ENCODE measurements at regions not wholly inside any gene's neighbourhood (a gene's known extent, or its start where the extent isn't known, plus 50 kb on each side); places are given as distances from the start of the nearest gene placed in this dataset.
"Not testable (repeated sequence)": the region's sequence is repeated elsewhere in the genome, so short reads cannot be mapped to it uniquely, and the experiment has no call there.

DNA sequence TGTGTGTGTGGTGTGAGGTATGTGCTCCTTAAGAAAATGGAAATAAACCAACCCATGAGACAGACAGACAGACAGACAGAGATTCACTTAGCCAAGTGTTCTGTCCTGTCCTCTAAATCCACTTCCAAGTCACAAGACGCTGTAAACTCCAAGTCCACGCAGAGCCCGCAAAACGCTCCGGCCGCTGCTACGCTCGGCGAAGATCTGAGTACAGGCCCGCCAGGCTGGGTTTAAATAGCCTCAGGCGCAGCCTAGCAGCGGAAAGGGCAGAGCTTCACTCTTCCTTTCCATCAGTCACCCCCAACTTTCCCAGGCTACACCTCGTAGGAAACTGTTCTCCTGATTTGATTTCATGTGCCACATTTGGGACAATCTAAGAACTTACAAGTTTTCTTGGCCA is 741.5 kb upstream of the DEFB115 start:
- H3K27ac ChIP-seq (ENCODE audit: low read depth in 1 of 2, low read length in 2 of 2); H3K36me3 ChIP-seq (ENCODE audit: control insufficient read depth in 4 of 4, insufficient read depth in 3 of 4, low read depth in 1 of 4, low read length in 3 of 4); H3K9me3 ChIP-seq (ENCODE audit: control insufficient read depth in 4 of 4, low read length in 3 of 4); DNase-seq (ENCODE audit: low spot score); H3K4me1 ChIP-seq (ENCODE audit: control insufficient read depth in 4 of 4, insufficient read depth in 4 of 4, low read length in 3 of 4); H3K9ac ChIP-seq (ENCODE audit: low read depth in 1 of 2, low read length in 2 of 2); H3K4me3 ChIP-seq (ENCODE audit: low read depth in 1 of 3, low read length in 3 of 3); H3K27me3 ChIP-seq (ENCODE audit: control insufficient read depth in 4 of 4, insufficient read depth in 4 of 4, low read length in 3 of 4): not testable (repeated sequence)
- WGBS, result 88% methylated on average over 13 of the region's 13 CpGs

DNA sequence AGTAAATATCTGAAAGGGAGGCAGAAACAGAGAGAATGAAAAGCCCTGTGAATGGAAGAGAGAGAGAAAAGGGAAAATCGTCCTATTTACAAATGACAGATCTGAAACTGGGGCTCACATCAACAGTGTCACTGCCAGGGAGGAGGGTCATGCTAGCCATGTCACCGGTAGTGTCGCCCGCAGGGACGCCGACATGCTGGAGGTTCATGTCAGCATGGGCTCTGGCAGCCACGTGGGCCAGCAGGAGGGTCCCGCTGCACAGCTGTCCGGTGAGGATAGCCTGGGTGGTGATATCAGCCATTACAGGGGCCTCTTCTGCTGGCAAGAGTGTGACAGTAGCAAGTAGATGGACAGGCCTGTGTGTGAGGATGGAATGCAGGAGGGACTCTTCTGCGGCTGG is 738.6 kb upstream of the DEFB115 start:
- H3K4me3 ChIP-seq (ENCODE audit: low read depth in 1 of 3, low read length in 3 of 3); H3K27ac ChIP-seq (ENCODE audit: low read depth in 1 of 2, low read length in 2 of 2); H3K4me1 ChIP-seq (ENCODE audit: control insufficient read depth in 4 of 4, insufficient read depth in 4 of 4, low read length in 3 of 4); H3K27me3 ChIP-seq (ENCODE audit: control insufficient read depth in 4 of 4, insufficient read depth in 4 of 4, low read length in 3 of 4); H3K9ac ChIP-seq (ENCODE audit: low read depth in 1 of 2, low read length in 2 of 2); H3K9me3 ChIP-seq (ENCODE audit: control insufficient read depth in 4 of 4, low read length in 3 of 4); DNase-seq (ENCODE audit: low spot score); H3K36me3 ChIP-seq (ENCODE audit: control insufficient read depth in 4 of 4, insufficient read depth in 3 of 4, low read depth in 1 of 4, low read length in 3 of 4): not testable (repeated sequence)
- WGBS, result 90% methylated on average over 10 of the region's 10 CpGs

DNA sequence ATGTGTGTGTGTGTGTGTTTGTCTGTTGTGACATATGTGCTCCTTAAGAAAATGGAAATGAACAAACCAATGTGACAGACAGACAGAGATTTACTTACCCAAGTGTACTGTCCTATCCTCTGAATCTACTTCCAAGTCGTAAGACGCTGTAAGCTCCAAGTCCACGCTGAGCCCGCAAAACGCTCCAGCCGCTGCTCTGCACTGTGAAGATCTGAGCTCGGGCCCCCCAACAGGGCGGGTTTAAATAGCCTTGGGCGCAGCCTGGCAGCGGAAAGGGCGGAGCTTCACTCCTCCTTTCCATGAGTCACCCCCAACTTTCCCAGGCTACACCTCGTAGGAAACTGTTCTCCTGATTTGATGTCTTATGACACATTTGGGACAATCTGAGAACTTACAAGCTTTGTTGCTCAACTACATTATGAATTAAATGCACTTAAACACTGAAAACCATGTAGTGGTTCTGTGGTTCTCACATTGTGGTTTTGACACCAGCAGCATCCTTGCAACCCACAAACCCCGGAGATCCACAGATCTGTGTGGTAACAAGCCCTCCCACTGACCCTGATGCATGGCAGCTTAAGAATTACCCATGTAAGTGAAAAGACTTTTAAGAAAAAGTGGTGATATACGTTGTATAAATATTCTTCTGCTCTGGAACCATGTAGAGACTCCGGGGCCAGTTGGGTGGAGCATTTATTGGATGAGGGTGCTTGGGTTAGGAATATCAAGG is 735.6 kb upstream of the DEFB115 start:
- not testable (repeated sequence) for H3K27ac ChIP-seq (ENCODE audit: low read depth in 1 of 2, low read length in 2 of 2); H3K27me3 ChIP-seq (ENCODE audit: control insufficient read depth in 4 of 4, insufficient read depth in 4 of 4, low read length in 3 of 4); DNase-seq (ENCODE audit: low spot score); H3K4me1 ChIP-seq (ENCODE audit: control insufficient read depth in 4 of 4, insufficient read depth in 4 of 4, low read length in 3 of 4); H3K36me3 ChIP-seq (ENCODE audit: control insufficient read depth in 4 of 4, insufficient read depth in 3 of 4, low read depth in 1 of 4, low read length in 3 of 4); H3K4me3 ChIP-seq (ENCODE audit: low read depth in 1 of 3, low read length in 3 of 3); H3K9me3 ChIP-seq (ENCODE audit: control insufficient read depth in 4 of 4, low read length in 3 of 4); H3K9ac ChIP-seq (ENCODE audit: low read depth in 1 of 2, low read length in 2 of 2)
- 82% methylated on average over 15 of the region's 15 CpGs for WGBS

GRCh38 chr20:30524155-30524554 is 733.3 kb upstream of the DEFB115 start:
- H3K36me3 ChIP-seq (ENCODE audit: control insufficient read depth in 4 of 4, insufficient read depth in 3 of 4, low read depth in 1 of 4, low read length in 3 of 4); H3K9me3 ChIP-seq (ENCODE audit: control insufficient read depth in 4 of 4, low read length in 3 of 4); DNase-seq (ENCODE audit: low spot score); H3K4me1 ChIP-seq (ENCODE audit: control insufficient read depth in 4 of 4, insufficient read depth in 4 of 4, low read length in 3 of 4); H3K9ac ChIP-seq (ENCODE audit: low read depth in 1 of 2, low read length in 2 of 2); H3K27me3 ChIP-seq (ENCODE audit: control insufficient read depth in 4 of 4, insufficient read depth in 4 of 4, low read length in 3 of 4); H3K4me3 ChIP-seq (ENCODE audit: low read depth in 1 of 3, low read length in 3 of 3); H3K27ac ChIP-seq (ENCODE audit: low read depth in 1 of 2, low read length in 2 of 2): not testable (repeated sequence)
- WGBS, result 82% methylated on average over 4 of the region's 4 CpGs

DNA sequence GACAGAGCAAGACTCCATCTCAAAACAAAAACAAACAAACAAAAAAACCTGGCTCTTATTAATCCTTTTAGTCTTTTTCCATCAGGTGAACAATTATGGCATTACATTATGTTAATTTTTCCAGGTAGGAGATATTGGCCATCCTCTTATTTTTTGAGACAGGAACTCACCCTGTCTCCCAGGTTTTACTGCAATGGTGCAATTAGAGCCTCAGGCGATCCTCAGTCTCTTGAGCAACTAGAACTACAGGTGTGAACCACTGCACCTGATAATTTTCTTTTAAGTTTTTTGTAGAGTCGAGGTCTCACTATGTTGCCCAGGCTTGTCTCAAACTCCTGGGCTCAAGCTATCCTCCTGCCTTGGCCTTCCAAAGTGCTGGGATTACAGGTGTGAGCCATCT is 732.7 kb upstream of the DEFB115 start:
- not testable (repeated sequence) for H3K27ac ChIP-seq (ENCODE audit: low read depth in 1 of 2, low read length in 2 of 2); H3K36me3 ChIP-seq (ENCODE audit: control insufficient read depth in 4 of 4, insufficient read depth in 3 of 4, low read depth in 1 of 4, low read length in 3 of 4); H3K9me3 ChIP-seq (ENCODE audit: control insufficient read depth in 4 of 4, low read length in 3 of 4); H3K27me3 ChIP-seq (ENCODE audit: control insufficient read depth in 4 of 4, insufficient read depth in 4 of 4, low read length in 3 of 4); DNase-seq (ENCODE audit: low spot score); H3K9ac ChIP-seq (ENCODE audit: low read depth in 1 of 2, low read length in 2 of 2); H3K4me1 ChIP-seq (ENCODE audit: control insufficient read depth in 4 of 4, insufficient read depth in 4 of 4, low read length in 3 of 4); H3K4me3 ChIP-seq (ENCODE audit: low read depth in 1 of 3, low read length in 3 of 3)
- 23% methylated on average over 2 of the region's 2 CpGs for WGBS

- not testable (repeated sequence) for DNase-seq (ENCODE audit: low spot score); H3K27me3 ChIP-seq (ENCODE audit: control insufficient read depth in 4 of 4, insufficient read depth in 4 of 4, low read length in 3 of 4); H3K4me1 ChIP-seq (ENCODE audit: control insufficient read depth in 4 of 4, insufficient read depth in 4 of 4, low read length in 3 of 4); H3K36me3 ChIP-seq (ENCODE audit: control insufficient read depth in 4 of 4, insufficient read depth in 3 of 4, low read depth in 1 of 4, low read length in 3 of 4); H3K27ac ChIP-seq (ENCODE audit: low read depth in 1 of 2, low read length in 2 of 2); H3K4me3 ChIP-seq (ENCODE audit: low read depth in 1 of 3, low read length in 3 of 3); H3K9ac ChIP-seq (ENCODE audit: low read depth in 1 of 2, low read length in 2 of 2); H3K9me3 ChIP-seq (ENCODE audit: control insufficient read depth in 4 of 4, low read length in 3 of 4)
These were observed 723.8 kb upstream of the DEFB115 start for GRCh38 chr20:30533653-30534052.

GRCh38 chr20:30537459-30537858 is 720.0 kb upstream of the DEFB115 start:
- not testable (repeated sequence) for H3K4me3 ChIP-seq (ENCODE audit: low read depth in 1 of 3, low read length in 3 of 3); H3K9me3 ChIP-seq (ENCODE audit: control insufficient read depth in 4 of 4, low read length in 3 of 4); H3K9ac ChIP-seq (ENCODE audit: low read depth in 1 of 2, low read length in 2 of 2); H3K27ac ChIP-seq (ENCODE audit: low read depth in 1 of 2, low read length in 2 of 2); H3K27me3 ChIP-seq (ENCODE audit: control insufficient read depth in 4 of 4, insufficient read depth in 4 of 4, low read length in 3 of 4); H3K4me1 ChIP-seq (ENCODE audit: control insufficient read depth in 4 of 4, insufficient read depth in 4 of 4, low read length in 3 of 4); H3K36me3 ChIP-seq (ENCODE audit: control insufficient read depth in 4 of 4, insufficient read depth in 3 of 4, low read depth in 1 of 4, low read length in 3 of 4); DNase-seq (ENCODE audit: low spot score)
- WGBS, result 13% methylated on average over 20 of the region's 20 CpGs

GRCh38 chr20:30540330-30541069 is 717.0 kb upstream of the DEFB115 start:
- H3K4me1 ChIP-seq (ENCODE audit: control insufficient read depth in 4 of 4, insufficient read depth in 4 of 4, low read length in 3 of 4); H3K4me3 ChIP-seq (ENCODE audit: low read depth in 1 of 3, low read length in 3 of 3); H3K27me3 ChIP-seq (ENCODE audit: control insufficient read depth in 4 of 4, insufficient read depth in 4 of 4, low read length in 3 of 4); H3K36me3 ChIP-seq (ENCODE audit: control insufficient read depth in 4 of 4, insufficient read depth in 3 of 4, low read depth in 1 of 4, low read length in 3 of 4); DNase-seq (ENCODE audit: low spot score); H3K9me3 ChIP-seq (ENCODE audit: control insufficient read depth in 4 of 4, low read length in 3 of 4); H3K9ac ChIP-seq (ENCODE audit: low read depth in 1 of 2, low read length in 2 of 2); H3K27ac ChIP-seq (ENCODE audit: low read depth in 1 of 2, low read length in 2 of 2): not testable (repeated sequence)
- 63% methylated on average over 3 of the region's 4 CpGs for WGBS

All from liver (tissue), 6 donors.